ENCODE measurements at regions not wholly inside any gene's neighbourhood (a gene's known extent, or its start where the extent isn't known, plus 50 kb on each side); places are given as distances from the start of the nearest gene placed in this dataset.

DNA sequence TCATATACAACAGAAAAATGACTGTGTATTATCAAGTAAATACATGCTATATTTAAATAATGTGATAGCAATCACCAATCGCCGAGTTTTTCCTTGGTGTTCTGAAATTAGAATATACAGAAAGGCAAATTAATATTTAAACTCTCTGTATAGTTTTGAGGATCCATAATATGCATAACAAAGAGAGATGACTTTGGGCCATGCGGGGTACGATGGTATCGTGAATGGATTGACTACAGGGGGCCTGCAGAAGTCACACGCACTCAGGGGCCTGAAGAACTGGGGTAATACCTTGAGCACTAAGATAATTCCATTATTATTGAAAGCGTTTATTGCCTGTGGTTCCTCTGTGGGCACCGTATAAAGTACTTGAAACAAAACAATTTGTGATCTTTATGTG lies 314.0 kb downstream of the TEX29 start:
- Histone ChIP-seq H3K4me3 (ENCODE audit: low read depth in 2 of 2, low read length in 1 of 2) (no peak overlapping the region), H3K4me1 (ENCODE audit: control insufficient read depth in 1 of 2, insufficient read depth in 2 of 2, low read depth in 1 of 2, low read length in 1 of 2) (no peaks in the 10 kb centered on the region)

More for the DNA sequence above, 314.0 kb downstream of the TEX29 start:
- H3K4me2 ChIP-seq = no peak overlapping the region
- no peaks in the 10 kb centered on the region for H3K27me3 ChIP-seq (ENCODE audit: insufficient read depth)
- no peak overlapping the region for H3K9ac ChIP-seq
- ChIA-PET CTCF (no interaction called here), POLR2A (no interaction called here)
- H3K36me3 ChIP-seq (replicated peaks in 1 of 2; ENCODE audit: control insufficient read depth in 1 of 2, insufficient read depth in 2 of 2, low read length in 1 of 2) = no peaks in the 10 kb centered on the region
- H3K9me2 ChIP-seq = no peaks in the 10 kb centered on the region
- no peaks in the 10 kb centered on the region for H4K20me1 ChIP-seq (ENCODE audit: insufficient read depth)
- DNase-seq = no peak
- H3K9me3 ChIP-seq = no peaks in the 10 kb centered on the region
- H3F3A ChIP-seq (replicated peaks; ENCODE audit: insufficient read depth) = no peaks in the 10 kb centered on the region
- H2AFZ ChIP-seq (ENCODE audit: low read depth) = no peak overlapping the region
- WGBS (ENCODE audit: low lambda C conversion rate) = 36% methylated on average over 8 of the region's 8 CpGs
- TF ChIP-seq SMC3 (IDR thresholded peaks at IDR 0.05; ENCODE audit: low read depth, low read length) (no peak), GABPA (IDR thresholded peaks at IDR 0.05; ENCODE audit: low read depth) (no peak), TCF12 (IDR thresholded peaks at IDR 0.05) (no peak), GATA2 (CRISPR knock-in tag; IDR thresholded peaks at IDR 0.05) (no peak), NRF1 (IDR thresholded peaks at IDR 0.05; ENCODE audit: low read depth, low read length) (no peak), TEAD4 (IDR thresholded peaks at IDR 0.05; ENCODE audit: borderline replicate concordance, insufficient read depth) (no peak), EP300 (IDR thresholded peaks at IDR 0.05; ENCODE audit: borderline replicate concordance in 1 of 2, low read depth in 1 of 2, low read length in 1 of 2) (no peak), POLR2AphosphoS5 (IDR thresholded peaks at IDR 0.05; ENCODE audit: low read depth, low read length) (no peak), FOSL2 (IDR thresholded peaks at IDR 0.05; ENCODE audit: borderline replicate concordance, low read depth) (no peak), SIN3A (IDR thresholded peaks at IDR 0.05; ENCODE audit: borderline replicate concordance, low read depth, low read length) (no peak), CHD2 (IDR thresholded peaks at IDR 0.05; ENCODE audit: low read length, partially characterized antibody) (no peak), JUND (IDR thresholded peaks at IDR 0.05) (no peak)
- TF ChIP-seq, protein P1, sequence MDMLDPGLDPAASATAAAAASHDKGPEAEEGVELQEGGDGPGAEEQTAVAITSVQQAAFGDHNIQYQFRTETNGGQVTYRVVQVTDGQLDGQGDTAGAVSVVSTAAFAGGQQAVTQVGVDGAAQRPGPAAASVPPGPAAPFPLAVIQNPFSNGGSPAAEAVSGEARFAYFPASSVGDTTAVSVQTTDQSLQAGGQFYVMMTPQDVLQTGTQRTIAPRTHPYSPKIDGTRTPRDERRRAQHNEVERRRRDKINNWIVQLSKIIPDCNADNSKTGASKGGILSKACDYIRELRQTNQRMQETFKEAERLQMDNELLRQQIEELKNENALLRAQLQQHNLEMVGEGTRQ (IDR thresholded peaks at IDR 0.05; ENCODE audit: borderline replicate concordance, low read depth, low read length) = no peak
- TF ChIP-seq, protein P2, sequence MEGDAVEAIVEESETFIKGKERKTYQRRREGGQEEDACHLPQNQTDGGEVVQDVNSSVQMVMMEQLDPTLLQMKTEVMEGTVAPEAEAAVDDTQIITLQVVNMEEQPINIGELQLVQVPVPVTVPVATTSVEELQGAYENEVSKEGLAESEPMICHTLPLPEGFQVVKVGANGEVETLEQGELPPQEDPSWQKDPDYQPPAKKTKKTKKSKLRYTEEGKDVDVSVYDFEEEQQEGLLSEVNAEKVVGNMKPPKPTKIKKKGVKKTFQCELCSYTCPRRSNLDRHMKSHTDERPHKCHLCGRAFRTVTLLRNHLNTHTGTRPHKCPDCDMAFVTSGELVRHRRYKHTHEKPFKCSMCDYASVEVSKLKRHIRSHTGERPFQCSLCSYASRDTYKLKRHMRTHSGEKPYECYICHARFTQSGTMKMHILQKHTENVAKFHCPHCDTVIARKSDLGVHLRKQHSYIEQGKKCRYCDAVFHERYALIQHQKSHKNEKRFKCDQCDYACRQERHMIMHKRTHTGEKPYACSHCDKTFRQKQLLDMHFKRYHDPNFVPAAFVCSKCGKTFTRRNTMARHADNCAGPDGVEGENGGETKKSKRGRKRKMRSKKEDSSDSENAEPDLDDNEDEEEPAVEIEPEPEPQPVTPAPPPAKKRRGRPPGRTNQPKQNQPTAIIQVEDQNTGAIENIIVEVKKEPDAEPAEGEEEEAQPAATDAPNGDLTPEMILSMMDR (IDR thresholded peaks at IDR 0.05) = no peak
- TF ChIP-seq, protein P3, sequence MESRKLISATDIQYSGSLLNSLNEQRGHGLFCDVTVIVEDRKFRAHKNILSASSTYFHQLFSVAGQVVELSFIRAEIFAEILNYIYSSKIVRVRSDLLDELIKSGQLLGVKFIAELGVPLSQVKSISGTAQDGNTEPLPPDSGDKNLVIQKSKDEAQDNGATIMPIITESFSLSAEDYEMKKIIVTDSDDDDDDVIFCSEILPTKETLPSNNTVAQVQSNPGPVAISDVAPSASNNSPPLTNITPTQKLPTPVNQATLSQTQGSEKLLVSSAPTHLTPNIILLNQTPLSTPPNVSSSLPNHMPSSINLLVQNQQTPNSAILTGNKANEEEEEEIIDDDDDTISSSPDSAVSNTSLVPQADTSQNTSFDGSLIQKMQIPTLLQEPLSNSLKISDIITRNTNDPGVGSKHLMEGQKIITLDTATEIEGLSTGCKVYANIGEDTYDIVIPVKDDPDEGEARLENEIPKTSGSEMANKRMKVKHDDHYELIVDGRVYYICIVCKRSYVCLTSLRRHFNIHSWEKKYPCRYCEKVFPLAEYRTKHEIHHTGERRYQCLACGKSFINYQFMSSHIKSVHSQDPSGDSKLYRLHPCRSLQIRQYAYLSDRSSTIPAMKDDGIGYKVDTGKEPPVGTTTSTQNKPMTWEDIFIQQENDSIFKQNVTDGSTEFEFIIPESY (IDR thresholded peaks at IDR 0.05; ENCODE audit: borderline replicate concordance, low read depth) = no peak
- TF ChIP-seq, protein P4, sequence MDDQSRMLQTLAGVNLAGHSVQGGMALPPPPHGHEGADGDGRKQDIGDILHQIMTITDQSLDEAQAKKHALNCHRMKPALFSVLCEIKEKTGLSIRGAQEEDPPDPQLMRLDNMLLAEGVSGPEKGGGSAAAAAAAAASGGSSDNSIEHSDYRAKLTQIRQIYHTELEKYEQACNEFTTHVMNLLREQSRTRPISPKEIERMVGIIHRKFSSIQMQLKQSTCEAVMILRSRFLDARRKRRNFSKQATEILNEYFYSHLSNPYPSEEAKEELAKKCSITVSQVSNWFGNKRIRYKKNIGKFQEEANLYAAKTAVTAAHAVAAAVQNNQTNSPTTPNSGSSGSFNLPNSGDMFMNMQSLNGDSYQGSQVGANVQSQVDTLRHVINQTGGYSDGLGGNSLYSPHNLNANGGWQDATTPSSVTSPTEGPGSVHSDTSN (IDR thresholded peaks at IDR 0.05) = no peak
- TF ChIP-seq, protein P5, sequence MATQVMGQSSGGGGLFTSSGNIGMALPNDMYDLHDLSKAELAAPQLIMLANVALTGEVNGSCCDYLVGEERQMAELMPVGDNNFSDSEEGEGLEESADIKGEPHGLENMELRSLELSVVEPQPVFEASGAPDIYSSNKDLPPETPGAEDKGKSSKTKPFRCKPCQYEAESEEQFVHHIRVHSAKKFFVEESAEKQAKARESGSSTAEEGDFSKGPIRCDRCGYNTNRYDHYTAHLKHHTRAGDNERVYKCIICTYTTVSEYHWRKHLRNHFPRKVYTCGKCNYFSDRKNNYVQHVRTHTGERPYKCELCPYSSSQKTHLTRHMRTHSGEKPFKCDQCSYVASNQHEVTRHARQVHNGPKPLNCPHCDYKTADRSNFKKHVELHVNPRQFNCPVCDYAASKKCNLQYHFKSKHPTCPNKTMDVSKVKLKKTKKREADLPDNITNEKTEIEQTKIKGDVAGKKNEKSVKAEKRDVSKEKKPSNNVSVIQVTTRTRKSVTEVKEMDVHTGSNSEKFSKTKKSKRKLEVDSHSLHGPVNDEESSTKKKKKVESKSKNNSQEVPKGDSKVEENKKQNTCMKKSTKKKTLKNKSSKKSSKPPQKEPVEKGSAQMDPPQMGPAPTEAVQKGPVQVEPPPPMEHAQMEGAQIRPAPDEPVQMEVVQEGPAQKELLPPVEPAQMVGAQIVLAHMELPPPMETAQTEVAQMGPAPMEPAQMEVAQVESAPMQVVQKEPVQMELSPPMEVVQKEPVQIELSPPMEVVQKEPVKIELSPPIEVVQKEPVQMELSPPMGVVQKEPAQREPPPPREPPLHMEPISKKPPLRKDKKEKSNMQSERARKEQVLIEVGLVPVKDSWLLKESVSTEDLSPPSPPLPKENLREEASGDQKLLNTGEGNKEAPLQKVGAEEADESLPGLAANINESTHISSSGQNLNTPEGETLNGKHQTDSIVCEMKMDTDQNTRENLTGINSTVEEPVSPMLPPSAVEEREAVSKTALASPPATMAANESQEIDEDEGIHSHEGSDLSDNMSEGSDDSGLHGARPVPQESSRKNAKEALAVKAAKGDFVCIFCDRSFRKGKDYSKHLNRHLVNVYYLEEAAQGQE (IDR thresholded peaks at IDR 0.05; ENCODE audit: low read depth, low read length) = no peak
- no peak overlapping the region for H3K27ac ChIP-seq (ENCODE audit: low read depth in 2 of 2, low read length in 1 of 2)
- no peaks in the 10 kb centered on the region for H3K79me2 ChIP-seq (ENCODE audit: insufficient read depth)

All from SK-N-SH (cell line).